Pancreas (tissue), 10 donors: ENCODE measurements at regions not wholly inside any gene's neighbourhood (a gene's known extent, or its start where the extent isn't known, plus 50 kb on each side); places are given as distances from the start of the nearest gene placed in this dataset.

ENCODE experiments used
- ATAC-seq, 4 donors: fragments of 200-7000 bp; cut with Tn5 transposase; one replicate each; pipeline versions ENCODE4 v1.8.0 to v1.9.1; 2020; ENCODE audit warnings: mild to moderate bottlenecking in 4 of 4, moderate library complexity in 4 of 4
- DNase-seq, 6 donors: peaks; one replicate each; pipeline ENCODE4 v3.0.0-alpha.2; 2020
- FAIRE-seq: peaks from 2 replicates; lab custom pipeline; 2012; peaks lifted over from hg19 to GRCh38; lab: Jason Lieb, UNC
- H3K27ac ChIP-seq, 4 donors: fragments of 200-600 bp; sonication (generic); 1 replicate in 3 of 4; 2 replicates in 1 of 4; pipeline versions ENCODE4 v1.5.0 to v1.8.0; 2020
- H3K27me3 ChIP-seq, 4 donors: fragments of 200-600 bp; one replicate each; pipeline ENCODE4 v1.8.0; 2021
- H3K36me3 ChIP-seq, 3 donors: fragments of 200-600 bp; sonication (generic) in 1 of 3; one replicate each; pipeline versions ENCODE4 v1.5.0 to v1.8.0; 2020 to 2021
- H3K4me1 ChIP-seq, 3 donors: fragments of 200-600 bp; one replicate each; pipeline ENCODE4 v1.8.0; 2021
- H3K4me3 ChIP-seq, 4 donors: fragments of 200-600 bp; sonication (generic) in 2 of 4; one replicate each; pipeline versions ENCODE4 v1.5.0 to v1.8.0; 2020 to 2021
- H3K9me3 ChIP-seq, 4 donors: fragments of 200-600 bp; one replicate each; pipeline ENCODE4 v1.8.0; 2021
- CTCF ChIP-seq, 4 donors: fragments of 200-600 bp; sonication (generic) in 3 of 4; IDR thresholded peaks; one replicate each; pipeline versions ENCODE4 v1.5.0 to v1.8.0; 2021; ENCODE audit warnings: antibody characterized with exemption in 4 of 4
- WGBS, 2 donors: extraction: QIAGEN DNeasy Blood & Tissue Kit; methylation state at CpG; one replicate each; pipeline ENCODE4 v1.1.7; 2013; 5-methylcytosine and 5-hydroxymethylcytosine counted together
- intact Hi-C, 3 donors: fragments of 100-400 bp; cut with DNase I; formaldehyde crosslinking; loops; one replicate each; pipeline versions ENCODE4 v1.11.1 to v1.14.2; 2022
- donor health status: healthy with polysubstance abuse.
- donor health status: DM: no; HTN: no; CAD: no; lungs with moderate emphysema.
- donor health status: DM: no; HTN: no; CAD: no.
- donor health status: control.
- donor health status: control.
- donor health status: Bipolar disorder and iron deficiency.
- donor health status: DM: yes; HTN: yes; CAD: no.
- donor health status: DM: no; HTN: no; CAD: no.
- donor health status: DM: no; HTN: no; CAD: no.
- donor health status: DM: yes; HTN: yes; CAD: no.

DNA sequence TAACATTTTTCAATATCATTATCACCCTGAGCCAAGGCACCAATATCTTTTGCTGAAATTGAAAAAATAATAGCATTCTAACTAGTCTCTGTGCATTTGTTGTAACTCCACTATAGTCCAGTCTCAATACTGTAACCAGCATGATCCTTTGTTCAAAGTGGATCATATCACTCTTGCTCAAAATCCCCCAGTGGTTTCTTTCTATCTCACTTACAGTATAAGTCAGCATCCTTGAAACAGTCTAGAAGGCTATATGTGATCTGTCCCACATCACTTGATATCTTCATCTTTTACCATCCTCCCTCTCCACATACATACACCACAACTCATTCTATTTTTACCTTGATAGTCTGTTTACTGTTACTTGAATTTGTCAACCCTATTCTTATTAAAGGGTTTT lies 435.7 kb downstream of the CCER1 start:
- H3K36me3 ChIP-seq: no peaks in the 10 kb centered on the region
- H3K4me1 ChIP-seq: no peaks in the 10 kb centered on the region
- no peak overlapping the region for H3K27ac ChIP-seq
- no peak overlapping the region for H3K4me3 ChIP-seq
- no peak for FAIRE-seq
- H3K9me3 ChIP-seq: no peaks in the 10 kb centered on the region
- no peak for TF ChIP-seq CTCF (IDR thresholded peaks at IDR 0.05)
- DNase-seq: no peak
- intact Hi-C loops: no loop called here
- no peak for ATAC-seq
- no peaks in the 10 kb centered on the region for H3K27me3 ChIP-seq

DNA sequence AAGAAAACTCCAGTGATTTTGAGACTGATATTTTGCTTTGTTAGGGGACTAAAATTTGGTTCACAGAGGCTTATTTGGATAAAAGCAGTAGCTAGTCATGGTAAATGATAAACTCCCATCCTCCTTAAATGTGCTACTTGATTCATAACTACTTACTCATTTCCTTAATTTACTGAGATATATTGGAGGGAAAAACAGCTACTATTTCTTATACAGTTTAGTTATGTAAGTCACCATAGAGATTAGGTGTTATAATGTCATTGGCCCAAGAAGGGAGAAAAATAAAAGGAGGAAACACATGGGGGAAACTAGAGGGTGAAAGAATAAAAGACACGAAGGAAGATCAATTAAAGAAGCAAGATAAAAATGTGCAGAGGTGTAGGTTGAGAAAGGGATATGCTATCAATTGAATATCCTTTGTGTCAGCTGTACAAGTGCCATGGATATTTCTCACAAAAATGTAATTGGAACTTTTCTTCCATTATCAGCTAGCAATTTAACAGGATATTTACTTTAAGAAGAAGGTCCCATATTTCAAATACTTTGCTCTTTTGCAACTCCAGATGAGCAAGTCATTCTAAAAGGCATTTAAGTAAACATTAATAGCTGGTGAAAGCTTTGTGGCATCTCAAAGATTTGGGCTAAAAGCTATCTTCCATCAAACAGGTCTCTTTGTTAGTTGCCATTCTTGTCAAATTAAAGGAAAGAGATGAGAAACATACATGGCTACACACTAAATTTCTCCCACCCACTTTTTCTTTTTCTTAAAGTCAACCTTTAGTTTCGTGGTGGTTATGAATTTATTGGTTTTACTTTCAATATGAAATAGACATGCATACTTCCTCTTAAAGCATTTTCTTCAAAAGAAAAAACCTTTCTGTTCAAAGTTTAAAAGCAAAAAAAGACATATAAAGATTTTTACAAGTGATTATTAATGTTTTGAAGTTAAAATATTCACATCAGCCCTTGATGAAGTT lies 439.5 kb downstream of the CCER1 start:
- 51 to 63% methylated on average over 2 of the region's 2 CpGs for WGBS, 2 donors

GRCh38 chr12:90514325-90514724 lies 440.7 kb downstream of the CCER1 start:
- Histone ChIP-seq H3K4me1 (no peaks in the 10 kb centered on the region), H3K9me3 (no peaks in the 10 kb centered on the region), H3K36me3 (no peaks in the 10 kb centered on the region), H3K27ac (no peak overlapping the region), H3K4me3 (no peak overlapping the region), H3K27me3 (no peaks in the 10 kb centered on the region)
- ATAC-seq (no peak), FAIRE-seq (no peak), DNase-seq (no peak)
- 13 to 19% methylated on average over 3 of the region's 3 CpGs for WGBS, 2 donors
- intact Hi-C loops: no loop called here
- TF ChIP-seq CTCF (IDR thresholded peaks at IDR 0.05): no peak

More for the DNA sequence above, 439.5 kb downstream of the CCER1 start:
- FAIRE-seq: no peak
- no peak overlapping the region for H3K4me3 ChIP-seq
- H3K27ac ChIP-seq: no peak overlapping the region
- H3K9me3 ChIP-seq: no peaks in the 10 kb centered on the region
- DNase-seq: no peak
- no peaks in the 10 kb centered on the region for H3K27me3 ChIP-seq
- ATAC-seq: no peak
- no peaks in the 10 kb centered on the region for H3K36me3 ChIP-seq
- no peaks in the 10 kb centered on the region for H3K4me1 ChIP-seq
- no peak for TF ChIP-seq CTCF (IDR thresholded peaks at IDR 0.05)
- intact Hi-C loops: no loop called here

- H3K27me3 ChIP-seq: no peaks in the 10 kb centered on the region
- 80 to 94% methylated on average over 1 of the region's 1 CpG for WGBS, 2 donors
- no peaks in the 10 kb centered on the region for H3K4me1 ChIP-seq
- no peak for ATAC-seq
- intact Hi-C loops: no loop called here
- H3K27ac ChIP-seq: no peak overlapping the region
- H3K9me3 ChIP-seq: no peaks in the 10 kb centered on the region
- no peaks in the 10 kb centered on the region for H3K36me3 ChIP-seq
- no peak for DNase-seq
- H3K4me3 ChIP-seq: no peak overlapping the region
- no peak for FAIRE-seq
- TF ChIP-seq CTCF (IDR thresholded peaks at IDR 0.05): no peak
These were observed 442.5 kb downstream of the CCER1 start for GRCh38 chr12:90512518-90512917.

GRCh38 chr12:90510948-90511347 lies 444.0 kb downstream of the CCER1 start:
- no peak for ATAC-seq
- Histone ChIP-seq H3K4me3 (no peak overlapping the region), H3K36me3 (no peaks in the 10 kb centered on the region), H3K27me3 (no peaks in the 10 kb centered on the region), H3K4me1 (no peaks in the 10 kb centered on the region), H3K27ac (no peak overlapping the region), H3K9me3 (no peaks in the 10 kb centered on the region)
- no peak for DNase-seq
- intact Hi-C loops: no loop called here
- no peak for TF ChIP-seq CTCF (IDR thresholded peaks at IDR 0.05)
- FAIRE-seq: no peak
